ENCODE measurements at regions not wholly inside any gene's neighbourhood (a gene's known extent, or its start where the extent isn't known, plus 50 kb on each side); places are given as distances from the start of the nearest gene placed in this dataset.
"Not testable (repeated sequence)": the region's sequence is repeated elsewhere in the genome, so short reads cannot be mapped to it uniquely, and the experiment has no call there.

DNA sequence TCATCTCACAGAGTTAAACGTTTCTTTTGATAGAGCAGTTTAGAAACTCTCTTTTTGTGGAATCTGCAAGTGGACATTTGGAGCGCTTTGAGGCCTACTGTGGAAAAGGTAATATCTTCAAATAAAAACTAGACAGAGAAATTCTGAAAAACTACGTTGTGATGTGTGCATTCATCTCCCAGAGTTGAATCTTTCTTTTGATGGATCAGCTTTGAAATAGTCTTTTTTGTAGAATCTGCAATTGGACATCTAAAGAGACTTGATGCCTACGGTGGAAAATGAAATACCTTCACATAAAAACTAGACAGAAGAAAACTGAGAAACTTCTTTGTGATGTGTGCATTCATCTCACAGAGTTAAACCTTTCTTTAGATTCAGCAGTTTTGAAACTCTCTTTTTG lies 659.9 kb downstream of the ANKRD30B start:
- H3K27ac ChIP-seq (ENCODE audit: low read length); H3K4me1 ChIP-seq (ENCODE audit: insufficient read depth, low read length); BruUV-seq (replicated peaks); intact Hi-C loops (cut with micrococcal nuclease); H3K9me3 ChIP-seq (ENCODE audit: low read length); H3K9me2 ChIP-seq (replicated peaks; ENCODE audit: low read length); ATAC-seq; H3K4me2 ChIP-seq (ENCODE audit: low read length); H3K27me3 ChIP-seq (ENCODE audit: low read length); H3F3A ChIP-seq (ENCODE audit: low read length, unreplicated experiment); H2AFZ ChIP-seq (ENCODE audit: low read length); CTCF ChIA-PET; H4K20me1 ChIP-seq (ENCODE audit: low read length); H3K79me2 ChIP-seq (ENCODE audit: low read length); POLR2A ChIA-PET (ENCODE audit: unreplicated experiment); H3K9ac ChIP-seq (ENCODE audit: low read length); H3K36me3 ChIP-seq (ENCODE audit: low read depth, low read length); DNase-seq; H3K4me3 ChIP-seq (ENCODE audit: low read length): not testable (repeated sequence)

Data from PC-3 (cell line).